IMR-90 (cell line): ENCODE measurements at regions not wholly inside any gene's neighbourhood (a gene's known extent, or its start where the extent isn't known, plus 50 kb on each side); places are given as distances from the start of the nearest gene placed in this dataset.

Source experiments
- ATAC-seq: fragments of 200-7000 bp; cut with Tn5 transposase; 2 replicates; pipeline ENCODE4 v1.9.1; 2020; ENCODE audit warnings: low read depth, mild to moderate bottlenecking, moderate library complexity
- BruUV-seq: library from RNA; stranded (reverse); fragments of 400-500 nt; replicated peaks from 2 replicates; lab custom pipeline; 2021; lab: Mats Ljungman, UMichigan
- CTCF ChIA-PET: fragments of 300-600 bp; formaldehyde crosslinking; extraction: SDS; loops from one replicate; lab custom pipeline; 2021; ENCODE audit warnings: antibody characterized with exemption; lab: Yijun Ruan, JAX
- POLR2A ChIA-PET: fragments of 300-600 bp; sonication (Branson Sonifier 250); formaldehyde crosslinking; loops from one replicate; lab custom pipeline; 2022; ENCODE audit warnings: antibody characterized with exemption; ENCODE audit not compliant: unreplicated experiment; lab: Charles Lee
- DNase-seq: peaks from one replicate; pipeline ENCODE4 v3.0.0; 2013
- H2AFZ ChIP-seq: replicated peaks from 2 replicates; pipeline ENCODE3; 2013; ENCODE audit warnings: low read length, mild to moderate bottlenecking; ENCODE audit not compliant: poor library complexity
- H2AK5ac ChIP-seq: 2 replicates; pipeline ENCODE4 v1.6.1; 2013; ENCODE audit warnings: low read depth, low read length, inconsistent platforms
- H2AK9ac ChIP-seq: replicated peaks from 2 replicates; pipeline ENCODE3; 2013; ENCODE audit warnings: mild to moderate bottlenecking, low read depth, low read length, moderate library complexity; ENCODE audit not compliant: poor library complexity
- H2BK120ac ChIP-seq: 2 replicates; pipeline ENCODE4 v1.6.1; 2013; ENCODE audit warnings: low read depth, low read length, inconsistent platforms
- H2BK15ac ChIP-seq: 3 replicates; pipeline ENCODE4 v1.6.1; 2013; ENCODE audit warnings: low read depth, low read length, inconsistent platforms
- H2BK20ac ChIP-seq: 2 replicates; pipeline ENCODE4 v1.6.1; 2013; ENCODE audit warnings: low read depth, mild to moderate bottlenecking, inconsistent platforms, low read length, moderate library complexity
- H2BK5ac ChIP-seq: 2 replicates; pipeline ENCODE4 v1.6.1; 2013; ENCODE audit warnings: mild to moderate bottlenecking, low read depth, low read length, inconsistent platforms; ENCODE audit not compliant: poor library complexity, severe bottlenecking
- H3K14ac ChIP-seq: replicated peaks from 2 replicates; pipeline ENCODE4 v1.6.1; 2013; ENCODE audit warnings: low read depth, low read length, inconsistent platforms
- H3K18ac ChIP-seq: 2 replicates; pipeline ENCODE4 v1.6.1; 2013; ENCODE audit warnings: low read depth, low read length, control low read depth
- H3K23ac ChIP-seq: 2 replicates; pipeline ENCODE4 v1.6.1; 2013; ENCODE audit warnings: low read depth, low read length, inconsistent platforms
- H3K27ac ChIP-seq: 2 replicates; pipeline ENCODE4 v1.5.1; 2013; ENCODE audit warnings: mild to moderate bottlenecking, control low read depth, low read length; ENCODE audit not compliant: insufficient read depth
- H3K27me3 ChIP-seq: 2 replicates; pipeline ENCODE4 v1.6.1; 2013; ENCODE audit warnings: low read length; ENCODE audit not compliant: control insufficient read depth, insufficient read depth
- H3K36me3 ChIP-seq: 2 replicates; pipeline ENCODE4 v1.6.1; 2013; ENCODE audit warnings: low read length, mixed read lengths; ENCODE audit not compliant: control insufficient read depth, insufficient read depth
- H3K4ac ChIP-seq: 2 replicates; pipeline ENCODE4 v1.6.1; 2013; ENCODE audit warnings: low read depth, low read length, inconsistent platforms
- H3K4me1 ChIP-seq: 2 replicates; pipeline ENCODE4 v1.6.1; 2013; ENCODE audit warnings: low read length, mixed read lengths; ENCODE audit not compliant: control insufficient read depth, insufficient read depth
- H3K4me2 ChIP-seq: 2 replicates; pipeline ENCODE4 v1.6.1; 2013; ENCODE audit warnings: low read depth, mild to moderate bottlenecking, control low read depth, low read length, moderate library complexity
- H3K4me3 ChIP-seq: 2 replicates; pipeline ENCODE4 v1.5.1; 2013; ENCODE audit warnings: low read depth, mild to moderate bottlenecking, control low read depth, low read length, moderate library complexity; ENCODE audit not compliant: insufficient read depth
- H3K56ac ChIP-seq: 2 replicates; pipeline ENCODE4 v1.6.1; 2013; ENCODE audit warnings: low read length, inconsistent platforms; ENCODE audit not compliant: insufficient read depth; ENCODE audit errors: extremely low read depth
- H3K79me1 ChIP-seq, 2 experiments: 2 replicates each; pipeline ENCODE4 v1.6.1; 2013; ENCODE audit warnings: low read length in 2 of 2, inconsistent platforms in 1 of 2, low read depth in 1 of 2
- H3K9ac ChIP-seq: 2 replicates; pipeline ENCODE4 v1.6.1; 2013; ENCODE audit warnings: low read depth, low read length, control low read depth
- H3K9me1 ChIP-seq: 2 replicates; pipeline ENCODE4 v1.6.1; 2013; ENCODE audit warnings: low read length, inconsistent platforms; ENCODE audit not compliant: insufficient read depth
- H3K9me3 ChIP-seq: 2 replicates; pipeline ENCODE4 v1.6.1; 2013; ENCODE audit warnings: low read length; ENCODE audit not compliant: control insufficient read depth, insufficient read depth
- H4K20me1 ChIP-seq: 2 replicates; pipeline ENCODE4 v1.6.1; 2013; ENCODE audit warnings: low read length, inconsistent platforms; ENCODE audit not compliant: insufficient read depth
- H4K5ac ChIP-seq: 2 replicates; pipeline ENCODE4 v1.6.1; 2013; ENCODE audit warnings: mild to moderate bottlenecking, low read depth, low read length, control low read depth
- H4K8ac ChIP-seq, 2 experiments: 2 replicates each; pipeline ENCODE4 v1.6.1; 2013; ENCODE audit warnings: low read depth in 2 of 2, low read length in 2 of 2, control low read depth in 1 of 2, inconsistent platforms in 1 of 2
- H4K91ac ChIP-seq: 2 replicates; pipeline ENCODE4 v1.6.1; 2013; ENCODE audit warnings: low read depth, low read length, inconsistent platforms; ENCODE audit not compliant: insufficient read depth
- BHLHE40 ChIP-seq: fragments of 150-350 bp; IDR thresholded peaks from 2 replicates; pipeline ENCODE4 v1.6.1; 2016; ENCODE audit warnings: mild to moderate bottlenecking, low read depth, low read length
- CHD1 ChIP-seq: IDR thresholded peaks from 2 replicates; pipeline ENCODE4 v1.6.1; 2012; ENCODE audit warnings: low read depth, low read length, improper control_type of control experiment
- CTCF ChIP-seq: conservative IDR thresholded peaks from 2 replicates; pipeline ENCODE4 v1.5.1; 2012; ENCODE audit warnings: mild to moderate bottlenecking, low read depth, low read length, improper control_type of control experiment
- FOS ChIP-seq: fragments of 150-350 bp; IDR thresholded peaks from 2 replicates; pipeline ENCODE4 v1.6.1; 2016; ENCODE audit warnings: low read depth, low read length
- MAFK ChIP-seq: IDR thresholded peaks from 2 replicates; pipeline ENCODE4 v1.6.1; 2012; ENCODE audit warnings: low read depth, low read length, improper control_type of control experiment
- MAZ ChIP-seq: IDR thresholded peaks from 2 replicates; pipeline ENCODE4 v1.6.1; 2012; ENCODE audit warnings: low read depth, mild to moderate bottlenecking, low read length, improper control_type of control experiment, moderate library complexity, borderline replicate concordance
- MXI1 ChIP-seq: IDR thresholded peaks from 2 replicates; pipeline ENCODE4 v1.6.1; 2012; ENCODE audit warnings: low read depth, mild to moderate bottlenecking, low read length, moderate library complexity, borderline replicate concordance
- NFE2L2 ChIP-seq: fragments of 150-350 bp; IDR thresholded peaks from 2 replicates; pipeline ENCODE4 v1.6.1; 2016; ENCODE audit warnings: low read depth, mild to moderate bottlenecking, low read length
- POLR2A ChIP-seq: IDR thresholded peaks from 2 replicates; pipeline ENCODE4 v1.6.1; 2012; ENCODE audit warnings: mild to moderate bottlenecking, low read depth, low read length
- RAD21 ChIP-seq: IDR thresholded peaks from 2 replicates; pipeline ENCODE4 v1.6.1; 2012; ENCODE audit warnings: low read length, improper control_type of control experiment
- RCOR1 ChIP-seq: IDR thresholded peaks from 2 replicates; pipeline ENCODE4 v1.6.1; 2012; ENCODE audit warnings: mild to moderate bottlenecking, low read length, improper control_type of control experiment; ENCODE audit not compliant: insufficient replicate concordance
- RFX5 ChIP-seq: IDR thresholded peaks from 2 replicates; pipeline ENCODE4 v1.8.0; 2012; ENCODE audit warnings: low read depth, mild to moderate bottlenecking, low read length, moderate library complexity
- SMC3 ChIP-seq: fragments of 150-350 bp; IDR thresholded peaks from 2 replicates; pipeline ENCODE4 v1.6.1; 2016; ENCODE audit warnings: low read depth, mild to moderate bottlenecking, antibody characterized with exemption, low read length, moderate library complexity
- USF2 ChIP-seq: fragments of 150-350 bp; IDR thresholded peaks from 2 replicates; pipeline ENCODE4 v1.6.1; 2017; ENCODE audit warnings: mild to moderate bottlenecking, antibody characterized with exemption, low read length, low read depth
- WGBS, 2 experiments: methylation state at CpG; one replicate each; pipeline versions ENCODE4 v1.1.5 to v1.1.7; 2013; ENCODE audit warnings: missing lambda C conversion rate in 2 of 2; ENCODE audit not compliant: insufficient read length in 1 of 2; ENCODE audit errors: extremely low coverage in 2 of 2; 5-methylcytosine and 5-hydroxymethylcytosine counted together
- dilution Hi-C: fragments of 300-500 bp; cut with HindIII; formaldehyde crosslinking; loops from one replicate; pipeline ENCODE4 v1.14.3; 2018; ENCODE audit warnings: low sequenced_read_pairs; ENCODE audit not compliant: unreplicated experiment
- in situ Hi-C: fragments of 300-500 bp; cut with MboI; formaldehyde crosslinking; loops from 3 replicates; pipeline ENCODE4 v1.14.3; 2019; ENCODE audit warnings: low sequenced_read_pairs, inconsistent platforms, mixed read lengths
- intact Hi-C: fragments of 100-400 bp; cut with micrococcal nuclease; formaldehyde crosslinking; loops from 2 replicates; pipeline ENCODE4 v1.10.0; 2022

- H3K27ac ChIP-seq, result no peak overlapping the region
- ChIA-PET POLR2A (no interaction called here), CTCF (no interaction called here)
- no peak overlapping the region for H3K23ac ChIP-seq
- no peak overlapping the region for H2BK15ac ChIP-seq
- H2BK20ac ChIP-seq, result no peak overlapping the region
- no peak overlapping the region for H3K4ac ChIP-seq
- H3K79me1 ChIP-seq, result no peaks in the 10 kb centered on the region
- intact Hi-C loops, result no loop called here
- no peak overlapping the region for H2AK5ac ChIP-seq
- no peak overlapping the region for H3K4me3 ChIP-seq
- dilution Hi-C loops, result no loop called here
- H3K27me3 ChIP-seq, result no peaks in the 10 kb centered on the region
- no peak overlapping the region for H3K14ac ChIP-seq
- no peak overlapping the region for H2AFZ ChIP-seq
- ATAC-seq, result no peak
- H3K18ac ChIP-seq, result no peak overlapping the region
- no TSS peak for BruUV-seq
- H3K4me1 ChIP-seq, result no peaks in the 10 kb centered on the region
- H3K56ac ChIP-seq, result no peak overlapping the region
- H4K20me1 ChIP-seq, result no peaks in the 10 kb centered on the region
- H3K9me1 ChIP-seq, result no peaks in the 10 kb centered on the region
- H3K9me3 ChIP-seq, result no peaks in the 10 kb centered on the region
- H3K36me3 ChIP-seq, result no peaks in the 10 kb centered on the region
- WGBS, 2 experiments, result no CpG with 5 or more reads among the region's 2 CpGs
- no peak overlapping the region for H3K9ac ChIP-seq
- DNase-seq, result no peak
- no peak overlapping the region for H2BK120ac ChIP-seq
- H4K91ac ChIP-seq, result no peak overlapping the region
- no peak for TF ChIP-seq SMC3
- no peak for TF ChIP-seq RCOR1
- no peak for TF ChIP-seq BHLHE40
- TF ChIP-seq RAD21, result no peak
- no peak for TF ChIP-seq NFE2L2
- TF ChIP-seq CHD1, result no peak
- TF ChIP-seq USF2, result no peak
- no peak for TF ChIP-seq MAZ
- no peak for TF ChIP-seq MXI1
- TF ChIP-seq POLR2A, result no peak
- no peak for TF ChIP-seq RFX5
- no peak for TF ChIP-seq MAFK
- TF ChIP-seq FOS, result no peak
- TF ChIP-seq CTCF, result no peak
- in situ Hi-C loops, result no loop called here
- no peak overlapping the region for H3K4me2 ChIP-seq
- no peak overlapping the region for H4K5ac ChIP-seq
- no peak overlapping the region for H4K8ac ChIP-seq
- no peak overlapping the region for H2BK5ac ChIP-seq
- no peak overlapping the region for H2AK9ac ChIP-seq
Observed at GRCh38 chr20:17109307-17109706, 117.5 kb upstream of the PCSK2 start.
